Common myeloid progenitor, CD34-positive (primary cell): ENCODE measurements at regions not wholly inside any gene's neighbourhood (a gene's known extent, or its start where the extent isn't known, plus 50 kb on each side); places are given as distances from the start of the nearest gene placed in this dataset.

ENCODE experiments used
- CTCF ChIA-PET: fragments of 350-600 bp; sonication (Branson Sonifier 250); formaldehyde crosslinking; loops from one replicate; lab custom pipeline; 2021; ENCODE audit warnings: antibody characterized with exemption; lab: Charles Lee
- POLR2A ChIA-PET: fragments of 350-600 bp; sonication (Branson Sonifier 250); formaldehyde crosslinking; loops from one replicate; lab custom pipeline; 2021; ENCODE audit warnings: antibody characterized with exemption; lab: Charles Lee
- DNase-seq, 3 donors: peaks; one replicate each; pipeline versions ENCODE4 v3.0.0 to v3.0.0-alpha.2; 2013
- H3K27ac ChIP-seq, 2 experiments: 1 replicate in 1 of 2; 2 replicates in 1 of 2; pipeline ENCODE4 v1.7.0; 2013; ENCODE audit warnings: inconsistent platforms in 2 of 2, low read length in 2 of 2, mild to moderate bottlenecking in 2 of 2, low read depth in 1 of 2, moderate library complexity in 1 of 2; ENCODE audit not compliant: severe bottlenecking in 2 of 2, insufficient read depth in 1 of 2, poor library complexity in 1 of 2
- H3K27me3 ChIP-seq, 5 experiments: replicated peaks in 2 of 5; 1 replicate in 3 of 5; 2 replicates in 2 of 5; pipeline versions ENCODE4 v1.6.1 to v1.7.0; 2013; ENCODE audit warnings: low read length in 4 of 5, mild to moderate bottlenecking in 2 of 5, moderate library complexity in 2 of 5, inconsistent platforms in 1 of 5; ENCODE audit not compliant: insufficient read depth in 5 of 5, control insufficient read depth in 4 of 5
- H3K36me3 ChIP-seq, 4 experiments: 1 replicate in 2 of 4; 2 replicates in 2 of 4; pipeline versions ENCODE4 v1.6.1 to v1.7.0; 2013; ENCODE audit warnings: low read length in 3 of 4, control low read depth in 1 of 4, mild to moderate bottlenecking in 1 of 4; ENCODE audit not compliant: control insufficient read depth in 4 of 4, insufficient read depth in 4 of 4
- H3K4me1 ChIP-seq, 4 experiments: 1 replicate in 3 of 4; 2 replicates in 1 of 4; pipeline versions ENCODE4 v1.6.1 to v1.7.1; 2013; ENCODE audit warnings: low read length in 3 of 4, mild to moderate bottlenecking in 3 of 4, control low read depth in 1 of 4, inconsistent platforms in 1 of 4, moderate library complexity in 1 of 4; ENCODE audit not compliant: control insufficient read depth in 4 of 4, insufficient read depth in 4 of 4; ENCODE audit errors: control extremely low read depth in 1 of 4
- H3K4me3 ChIP-seq, 7 experiments: 1 replicate in 4 of 7; 2 replicates in 3 of 7; pipeline versions ENCODE4 v1.5.1 to v1.7.0; 2013; ENCODE audit warnings: mild to moderate bottlenecking in 7 of 7, low read length in 6 of 7, moderate library complexity in 6 of 7, inconsistent platforms in 2 of 7, low read depth in 2 of 7, control low read depth in 1 of 7; ENCODE audit not compliant: insufficient read depth in 4 of 7, control insufficient read depth in 1 of 7; ENCODE audit errors: extremely low read depth in 1 of 7
- H3K9me3 ChIP-seq, 5 experiments: 1 replicate in 4 of 5; 2 replicates in 1 of 5; pipeline versions ENCODE4 v1.6.1 to v1.7.1; 2013; ENCODE audit warnings: low read length in 4 of 5, mild to moderate bottlenecking in 2 of 5, inconsistent platforms in 1 of 5, low read depth in 1 of 5, moderate library complexity in 1 of 5; ENCODE audit not compliant: control insufficient read depth in 4 of 5, insufficient read depth in 2 of 5; ENCODE audit errors: control extremely low read depth in 1 of 5
- WGBS: methylation state at CpG from one replicate; pipeline ENCODE4 v1.1.5; 2013; ENCODE audit not compliant: insufficient coverage; 5-methylcytosine and 5-hydroxymethylcytosine counted together

DNA sequence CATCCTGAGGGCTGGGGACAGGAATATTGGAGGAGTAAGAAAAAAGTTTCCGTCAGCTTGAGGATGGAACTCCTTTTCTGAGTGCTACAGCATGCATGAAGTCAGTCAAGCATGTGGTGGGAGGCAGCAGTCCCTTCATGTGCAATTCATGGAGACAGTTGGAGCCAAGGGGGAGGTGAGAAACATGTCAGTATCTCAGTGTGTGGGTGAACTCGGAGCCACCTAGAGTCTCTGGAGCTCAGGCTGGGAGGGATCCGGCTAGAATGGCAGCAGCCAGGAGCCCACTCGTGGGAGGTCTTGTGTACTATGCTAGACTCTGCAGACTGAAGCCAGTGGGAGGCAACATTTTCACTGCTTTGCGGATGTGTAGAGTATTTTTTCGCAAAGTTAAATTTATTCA, 60.3 kb downstream of the AVPR1A start:
- Histone ChIP-seq H3K36me3 (no peaks in the 10 kb centered on the region), H3K27ac (no peak overlapping the region), H3K27me3 (no peaks in the 10 kb centered on the region), H3K9me3 (no peaks in the 10 kb centered on the region), H3K4me1 (no peaks in the 10 kb centered on the region), H3K4me3 (no peak overlapping the region)
- ChIA-PET CTCF (no interaction called here), POLR2A (no interaction called here)
- DNase-seq: no peak
- WGBS: 100% methylated on average over 5 of the region's 6 CpGs

DNA sequence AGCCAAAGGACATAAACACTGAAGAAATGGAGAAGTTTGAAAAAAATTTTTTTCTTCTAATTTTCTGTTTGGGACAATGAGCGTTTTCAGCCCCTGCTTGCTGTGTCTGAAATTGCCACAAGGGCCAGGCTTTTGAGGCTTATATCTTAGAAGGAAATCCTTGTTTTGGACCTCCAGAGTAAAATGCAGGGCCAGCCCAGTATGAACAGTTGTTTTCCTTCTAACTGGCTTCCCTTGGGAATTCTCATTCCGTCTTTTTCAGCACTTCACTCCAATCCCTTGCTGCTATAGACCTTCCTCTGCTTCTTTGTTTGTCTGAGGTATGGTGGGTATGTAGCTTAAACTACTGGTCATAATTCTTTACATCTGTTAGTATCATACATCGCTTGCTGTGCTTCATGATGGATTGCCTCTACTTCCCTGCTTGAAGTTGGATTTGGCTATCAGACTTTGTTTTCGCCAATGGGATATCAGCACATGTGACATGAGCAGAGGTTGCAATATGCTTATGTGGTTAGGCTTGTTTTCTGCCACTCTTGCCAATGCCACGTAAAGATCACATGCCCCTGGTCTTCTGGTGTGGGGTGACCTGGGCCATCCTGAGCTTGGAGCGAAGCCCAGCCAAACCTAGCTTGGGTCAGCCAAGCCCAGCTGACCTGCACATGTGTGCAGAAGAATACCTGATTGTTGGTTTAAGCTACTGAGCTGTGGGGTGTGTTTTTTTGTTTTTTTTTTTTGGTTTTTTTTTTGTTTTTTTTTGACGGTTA, 64.7 kb downstream of the AVPR1A start:
- DNase-seq: no peak
- H3K36me3 ChIP-seq: no peaks in the 10 kb centered on the region
- no peaks in the 10 kb centered on the region for H3K4me1 ChIP-seq
- WGBS: 90% methylated on average over 3 of the region's 7 CpGs
- POLR2A ChIA-PET: no interaction called here
- CTCF ChIA-PET: interaction anchor here (1.6 to 1.9 kb wide), 2 partner anchors 10 to 18 kb away, joined by 5 read pairs; no protein-coding TSS in a partner anchor
- H3K4me3 ChIP-seq: no peak overlapping the region
- no peaks in the 10 kb centered on the region for H3K27me3 ChIP-seq
- no peaks in the 10 kb centered on the region for H3K9me3 ChIP-seq
- no peak overlapping the region for H3K27ac ChIP-seq

DNA sequence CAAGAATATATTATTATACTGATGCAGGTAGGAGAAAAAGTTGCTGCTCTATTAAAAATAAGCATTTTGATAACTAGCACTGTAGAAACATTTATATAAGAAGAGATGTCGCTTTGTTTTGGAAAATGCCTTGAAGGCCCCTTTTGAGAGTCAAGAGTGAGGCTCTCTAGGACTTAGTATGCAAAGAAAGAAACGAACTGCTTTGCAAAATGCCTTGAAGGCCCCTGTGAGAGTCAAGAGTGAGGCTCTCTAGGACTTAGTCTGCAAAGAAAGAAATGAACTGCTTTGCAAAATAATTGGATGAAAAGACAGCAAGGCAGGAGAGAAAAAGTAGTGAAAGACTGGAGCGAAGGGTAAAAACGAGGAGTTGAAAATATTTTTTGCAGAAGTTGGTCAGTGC, 65.9 kb downstream of the AVPR1A start:
- POLR2A ChIA-PET: no interaction called here
- Histone ChIP-seq H3K4me1 (no peaks in the 10 kb centered on the region), H3K27ac (no peak overlapping the region), H3K27me3 (no peaks in the 10 kb centered on the region), H3K9me3 (no peaks in the 10 kb centered on the region), H3K36me3 (no peaks in the 10 kb centered on the region), H3K4me3 (no peak overlapping the region)
- DNase-seq: no peak
- 79% methylated on average over 2 of the region's 4 CpGs for WGBS
- CTCF ChIA-PET: interaction anchor here (1.6 to 1.9 kb wide), 2 partner anchors 9 to 17 kb away, joined by 5 read pairs; no protein-coding TSS in a partner anchor

DNA sequence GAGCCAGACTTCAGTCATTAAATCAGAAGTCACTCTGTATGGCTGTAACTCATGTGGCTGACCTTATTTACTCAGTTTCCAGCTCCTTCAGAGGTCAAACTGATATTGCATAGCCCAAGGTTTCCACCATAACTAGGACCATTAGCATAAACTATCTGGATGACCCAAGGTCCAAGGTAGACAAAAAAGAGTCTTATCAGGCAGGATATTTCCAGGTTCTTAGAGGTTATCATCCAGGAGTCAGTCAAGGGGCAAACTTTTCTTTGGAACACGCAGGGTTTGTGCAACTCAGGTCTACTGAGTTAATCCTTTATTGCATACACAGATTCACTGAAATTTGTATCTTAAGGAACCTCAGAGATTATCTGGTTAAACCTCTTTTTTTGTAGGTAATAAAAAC, 66.5 kb downstream of the AVPR1A start:
- WGBS: 100% methylated on average over 1 of the region's 1 CpG
- CTCF ChIA-PET: interaction anchor here (1.0 kb wide), 1 partner anchor 16 kb away, joined by 4 read pairs; no protein-coding TSS in a partner anchor

DNA sequence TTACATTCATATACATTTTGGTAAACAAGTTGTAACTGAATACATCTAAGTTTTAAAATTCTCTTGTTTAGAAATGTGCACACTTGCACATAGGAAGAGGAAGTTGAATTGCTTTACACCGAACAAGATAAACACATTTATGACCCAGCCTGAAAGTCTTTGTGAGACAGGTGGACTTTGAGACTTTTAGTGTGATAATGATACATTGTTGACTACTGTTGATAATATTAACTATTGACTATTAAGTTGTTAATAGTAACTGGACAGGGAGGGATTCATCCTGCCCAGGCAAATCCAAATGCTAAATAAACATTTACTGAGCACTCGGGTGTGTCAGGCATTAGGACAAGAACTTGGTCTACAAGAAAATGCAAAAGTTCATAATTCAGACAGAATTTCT, 68.0 kb downstream of the AVPR1A start:
- ChIA-PET CTCF (no interaction called here), POLR2A (no interaction called here)
- H3K27me3 ChIP-seq: no peaks in the 10 kb centered on the region
- peak in 1 of 3 donors; percentile 48 for DNase-seq
- no peak overlapping the region for H3K4me3 ChIP-seq
- H3K27ac ChIP-seq: no peak overlapping the region
- 100% methylated on average over 1 of the region's 2 CpGs for WGBS
- no peaks in the 10 kb centered on the region for H3K9me3 ChIP-seq
- H3K4me1 ChIP-seq: no peaks in the 10 kb centered on the region
- no peaks in the 10 kb centered on the region for H3K36me3 ChIP-seq

More for the DNA sequence above, 66.5 kb downstream of the AVPR1A start:
- no peak for DNase-seq
- POLR2A ChIA-PET: no interaction called here
- Histone ChIP-seq H3K27me3 (no peaks in the 10 kb centered on the region), H3K27ac (no peak overlapping the region), H3K4me1 (no peaks in the 10 kb centered on the region), H3K9me3 (no peaks in the 10 kb centered on the region), H3K4me3 (no peak overlapping the region), H3K36me3 (no peaks in the 10 kb centered on the region)

DNA sequence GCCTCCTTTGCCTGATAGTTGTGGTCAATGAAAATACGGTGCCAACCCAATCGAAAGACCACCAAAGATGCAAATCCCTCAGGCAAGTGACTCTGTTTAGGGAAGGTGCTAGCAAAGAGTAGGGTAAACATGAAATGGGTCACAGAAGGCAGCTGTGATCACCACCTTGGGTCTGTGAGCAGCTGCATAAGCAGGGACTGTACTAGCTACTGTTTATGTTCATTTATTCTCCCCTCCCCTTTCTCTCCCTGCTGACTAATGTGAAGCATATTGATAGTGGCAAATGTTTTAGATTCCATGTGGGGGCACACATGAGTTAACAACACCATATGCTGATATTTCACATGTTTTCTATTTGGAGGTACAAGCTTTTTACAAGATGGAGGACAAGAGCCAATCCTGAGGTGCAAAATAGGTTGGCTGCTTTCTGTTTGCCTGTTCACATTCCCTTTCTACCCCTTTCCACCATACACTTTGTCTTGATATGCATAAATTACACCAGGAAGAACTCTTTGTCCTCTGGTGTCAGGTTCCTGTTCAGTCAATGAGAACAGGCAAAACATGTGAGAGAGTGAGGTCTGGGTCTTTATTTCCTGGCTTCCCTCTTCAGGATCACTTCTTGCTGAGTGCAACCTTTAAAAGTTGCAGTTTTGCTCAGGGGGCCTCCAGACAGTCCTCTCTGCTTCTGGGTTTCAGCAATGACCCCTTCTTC, 71.1 kb downstream of the AVPR1A start:
- WGBS: 100% methylated on average over 1 of the region's 2 CpGs
- Histone ChIP-seq H3K4me1 (no peaks in the 10 kb centered on the region), H3K4me3 (no peak overlapping the region), H3K27ac (no peak overlapping the region), H3K36me3 (no peaks in the 10 kb centered on the region), H3K9me3 (no peaks in the 10 kb centered on the region), H3K27me3 (no peaks in the 10 kb centered on the region)
- ChIA-PET CTCF (interaction anchor here (1.3 kb wide), 1 partner anchor 11 kb away, joined by 5 read pairs; no protein-coding TSS in a partner anchor), POLR2A (interaction anchor here (0.6 kb wide), 1 partner anchor 59 kb away, joined by 5 read pairs; no protein-coding TSS in a partner anchor)
- DNase-seq: no peak

DNA sequence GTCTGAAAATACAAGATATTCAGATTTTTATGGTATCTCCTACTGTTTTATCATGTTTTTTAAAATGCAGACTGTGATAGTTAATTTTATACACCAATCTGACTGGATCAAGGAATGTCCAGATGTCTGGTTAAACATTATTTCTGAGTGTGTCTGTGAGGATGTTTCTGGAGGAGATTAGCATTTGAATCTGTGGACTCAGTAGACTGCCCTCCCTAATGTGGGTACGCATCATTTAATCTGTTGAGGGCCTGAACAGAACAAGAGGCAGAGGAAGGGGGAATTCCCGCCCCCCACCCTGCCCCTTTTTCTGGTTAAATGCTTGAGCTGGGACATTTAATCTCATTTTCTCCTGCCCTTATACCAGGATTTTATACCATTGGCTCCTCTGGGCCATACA, 72.1 kb downstream of the AVPR1A start:
- Histone ChIP-seq H3K27ac (no peak overlapping the region), H3K27me3 (no peaks in the 10 kb centered on the region), H3K4me1 (no peaks in the 10 kb centered on the region), H3K4me3 (no peak overlapping the region), H3K36me3 (no peaks in the 10 kb centered on the region), H3K9me3 (no peaks in the 10 kb centered on the region)
- 100% methylated on average over 1 of the region's 2 CpGs for WGBS
- DNase-seq: no peak
- ChIA-PET POLR2A (interaction anchor here (0.5 kb wide), 1 partner anchor 309 kb away, joined by 5 read pairs; no protein-coding TSS in a partner anchor), CTCF (interaction anchor here (0.6 kb wide), 1 partner anchor 475 kb away, joined by 3 read pairs; no protein-coding TSS in a partner anchor)
